ENCODE measurements at regions not wholly inside any gene's neighbourhood (a gene's known extent, or its start where the extent isn't known, plus 50 kb on each side); places are given as distances from the start of the nearest gene placed in this dataset.

- FAIRE-seq (no peak), DNase-seq (no peak), ATAC-seq (no peak)
- intact Hi-C loops (cut with DNase I) = no loop called here
- 29 to 31% methylated on average over 3 of the region's 3 CpGs for WGBS, 2 donors
- no peaks in the 10 kb centered on the region for H3K27me3 ChIP-seq
- H3K27ac ChIP-seq = no peak overlapping the region
- no peak for TF ChIP-seq CTCF (IDR thresholded peaks at IDR 0.05)
- H3K4me1 ChIP-seq = no peaks in the 10 kb centered on the region
- no peaks in the 10 kb centered on the region for H3K36me3 ChIP-seq
- no peaks in the 10 kb centered on the region for H3K9me3 ChIP-seq
- no peak overlapping the region for H3K4me3 ChIP-seq
These were observed 291.5 kb upstream of the SRRM4 start for GRCh38 chr12:118689793-118690192.

GRCh38 chr12:118690506-118690905 lies 290.8 kb upstream of the SRRM4 start:
- WGBS, 2 donors = 50 to 64% methylated on average over 3 of the region's 3 CpGs
- ATAC-seq = no peak

GRCh38 chr12:118694128-118694775 lies 287.1 kb upstream of the SRRM4 start:
- no peak for TF ChIP-seq CTCF (IDR thresholded peaks at IDR 0.05)
- no peaks in the 10 kb centered on the region for H3K36me3 ChIP-seq
- intact Hi-C loops (cut with DNase I) = no loop called here
- DNase-seq = no peak
- H3K4me1 ChIP-seq = no peaks in the 10 kb centered on the region
- H3K4me3 ChIP-seq = no peak overlapping the region
- H3K27me3 ChIP-seq = no peaks in the 10 kb centered on the region
- no peak overlapping the region for H3K27ac ChIP-seq
- ATAC-seq = no peak
- no peak for FAIRE-seq
- 66 to 70% methylated on average over 11 of the region's 11 CpGs for WGBS, 2 donors
- no peaks in the 10 kb centered on the region for H3K9me3 ChIP-seq

More at GRCh38 chr12:118690506-118690905, 290.8 kb upstream of the SRRM4 start:
- DNase-seq = no peak
- intact Hi-C loops (cut with DNase I) = no loop called here
- no peaks in the 10 kb centered on the region for H3K36me3 ChIP-seq
- H3K27me3 ChIP-seq = no peaks in the 10 kb centered on the region
- no peak overlapping the region for H3K4me3 ChIP-seq
- H3K27ac ChIP-seq = no peak overlapping the region
- H3K4me1 ChIP-seq = no peaks in the 10 kb centered on the region
- no peak for TF ChIP-seq CTCF (IDR thresholded peaks at IDR 0.05)
- no peaks in the 10 kb centered on the region for H3K9me3 ChIP-seq
- no peak for FAIRE-seq

- Histone ChIP-seq H3K27ac (no peak overlapping the region), H3K9me3 (no peaks in the 10 kb centered on the region), H3K4me3 (no peak overlapping the region), H3K4me1 (no peaks in the 10 kb centered on the region), H3K36me3 (no peaks in the 10 kb centered on the region), H3K27me3 (no peaks in the 10 kb centered on the region)
- WGBS, 2 donors = 41 to 51% methylated on average over 5 of the region's 5 CpGs
- no peak for TF ChIP-seq CTCF (IDR thresholded peaks at IDR 0.05)
- ATAC-seq (no peak), FAIRE-seq (no peak), DNase-seq (no peak)
- intact Hi-C loops (cut with DNase I) = no loop called here
These were observed 276.7 kb upstream of the SRRM4 start for GRCh38 chr12:118704527-118705241.

- ATAC-seq = no peak
- no peak for TF ChIP-seq CTCF (IDR thresholded peaks at IDR 0.05)
- Histone ChIP-seq H3K9me3 (no peaks in the 10 kb centered on the region), H3K4me1 (no peaks in the 10 kb centered on the region), H3K27me3 (no peaks in the 10 kb centered on the region), H3K4me3 (no peak overlapping the region), H3K36me3 (no peaks in the 10 kb centered on the region), H3K27ac (no peak overlapping the region)
- no peak for FAIRE-seq
- intact Hi-C loops (cut with DNase I) = no loop called here
- DNase-seq = no peak
These were observed 274.9 kb upstream of the SRRM4 start for GRCh38 chr12:118706437-118706836.

All from pancreas (tissue), 10 donors.